H9 (cell line): ENCODE measurements at regions not wholly inside any gene's neighbourhood (a gene's known extent, or its start where the extent isn't known, plus 50 kb on each side); places are given as distances from the start of the nearest gene placed in this dataset.

Experiments used
- DNase-seq: peaks from one replicate; pipeline ENCODE4 v3.0.0-alpha.2; 2017
- H2AFZ ChIP-seq: one replicate; pipeline ENCODE4 v1.6.1; 2013; ENCODE audit warnings: mild to moderate bottlenecking, low read length, control low read depth, moderate library complexity
- H2AK5ac ChIP-seq: 2 replicates; pipeline ENCODE4 v1.6.1; 2013; ENCODE audit warnings: low read length, control low read depth, mixed read lengths; ENCODE audit not compliant: insufficient read length
- H2BK120ac ChIP-seq: one replicate; pipeline ENCODE4 v1.6.1; 2013; ENCODE audit warnings: low read depth, mild to moderate bottlenecking, low read length, control low read depth, inconsistent platforms; ENCODE audit not compliant: poor library complexity, severe bottlenecking
- H2BK12ac ChIP-seq: 2 replicates; pipeline ENCODE4 v1.6.1; 2013; ENCODE audit warnings: low read length, control low read depth, mixed read lengths, low read depth; ENCODE audit not compliant: insufficient read length
- H2BK15ac ChIP-seq: 2 replicates; pipeline ENCODE4 v1.6.1; 2013; ENCODE audit warnings: low read depth, low read length, control low read depth
- H2BK20ac ChIP-seq: one replicate; pipeline ENCODE4 v1.6.1; 2013; ENCODE audit warnings: low read depth, mild to moderate bottlenecking, low read length, control low read depth, inconsistent platforms; ENCODE audit not compliant: poor library complexity, severe bottlenecking
- H2BK5ac ChIP-seq: 2 replicates; pipeline ENCODE4 v1.6.1; 2013; ENCODE audit warnings: low read length, control low read depth, mixed read lengths; ENCODE audit not compliant: insufficient read length
- H3K14ac ChIP-seq: 2 replicates; pipeline ENCODE4 v1.6.1; 2013; ENCODE audit warnings: low read length, control low read depth; ENCODE audit not compliant: insufficient read depth
- H3K18ac ChIP-seq: 2 replicates; pipeline ENCODE4 v1.6.1; 2013; ENCODE audit warnings: low read depth, mild to moderate bottlenecking, mixed read lengths, low read length, control low read depth; ENCODE audit not compliant: insufficient read length
- H3K23ac ChIP-seq: 2 replicates; pipeline ENCODE4 v1.6.1; 2013; ENCODE audit warnings: low read length, control low read depth, mixed read lengths, low read depth; ENCODE audit not compliant: insufficient read length
- H3K23me2 ChIP-seq: 2 replicates; pipeline ENCODE4 v1.6.1; 2013; ENCODE audit warnings: low read depth, mild to moderate bottlenecking, mixed read lengths, low read length, control low read depth; ENCODE audit not compliant: insufficient read length, poor library complexity, severe bottlenecking
- H3K27ac ChIP-seq: 2 replicates; pipeline ENCODE4 v1.5.1; 2013; ENCODE audit warnings: low read length, control low read depth, mixed read lengths, low read depth; ENCODE audit not compliant: insufficient read length
- H3K27me3 ChIP-seq: 2 replicates; pipeline ENCODE4 v1.6.1; 2013; ENCODE audit warnings: low read length, control low read depth, inconsistent platforms; ENCODE audit not compliant: insufficient read depth
- H3K4ac ChIP-seq: 2 replicates; pipeline ENCODE4 v1.6.1; 2013; ENCODE audit warnings: low read depth, mild to moderate bottlenecking, control low read depth, inconsistent platforms, low read length, moderate library complexity
- H3K4me1 ChIP-seq: 2 replicates; pipeline ENCODE4 v1.6.1; 2013; ENCODE audit warnings: low read length, control low read depth, inconsistent platforms; ENCODE audit not compliant: insufficient read depth
- H3K4me2 ChIP-seq: 2 replicates; pipeline ENCODE4 v1.6.1; 2013; ENCODE audit warnings: low read length, control low read depth, mixed read lengths; ENCODE audit not compliant: insufficient read length, insufficient read depth
- H3K56ac ChIP-seq: 2 replicates; pipeline ENCODE4 v1.6.1; 2013; ENCODE audit warnings: low read depth, mild to moderate bottlenecking, mixed read lengths, low read length, control low read depth; ENCODE audit not compliant: insufficient read length
- H3K79me1 ChIP-seq: 2 replicates; pipeline ENCODE4 v1.6.1; 2013; ENCODE audit warnings: low read depth, mild to moderate bottlenecking, moderate library complexity, low read length, control low read depth, inconsistent platforms; ENCODE audit not compliant: insufficient read depth, poor library complexity, severe bottlenecking
- H3K79me2 ChIP-seq: 2 replicates; pipeline ENCODE4 v1.6.1; 2013; ENCODE audit warnings: low read length, control low read depth, inconsistent platforms; ENCODE audit not compliant: insufficient read depth
- H3K9ac ChIP-seq: 2 replicates; pipeline ENCODE4 v1.6.1; 2013; ENCODE audit warnings: low read length, control low read depth, mixed read lengths; ENCODE audit not compliant: insufficient read length; ENCODE audit errors: extremely low read depth
- H3K9me3 ChIP-seq: one replicate; pipeline ENCODE4 v1.6.1; 2013; ENCODE audit warnings: low read depth, low read length, inconsistent platforms; ENCODE audit not compliant: control insufficient read depth
- H3T11ph ChIP-seq: one replicate; pipeline ENCODE4 v1.6.1; 2013; ENCODE audit warnings: mild to moderate bottlenecking, low read length, control low read depth, inconsistent platforms
- H4K20me1 ChIP-seq: one replicate; pipeline ENCODE4 v1.6.1; 2013; ENCODE audit not compliant: control insufficient read depth, insufficient read length, insufficient read depth
- H4K5ac ChIP-seq: 2 replicates; pipeline ENCODE4 v1.6.1; 2013; ENCODE audit warnings: low read depth, mild to moderate bottlenecking, mixed read lengths, low read length, control low read depth; ENCODE audit not compliant: insufficient read length
- H4K8ac ChIP-seq: replicated peaks from 2 replicates; pipeline ENCODE4 v1.6.1; 2013; ENCODE audit warnings: low read length, control low read depth, mixed read lengths, low read depth; ENCODE audit not compliant: insufficient read length
- H4K91ac ChIP-seq: 2 replicates; pipeline ENCODE4 v1.6.1; 2013; ENCODE audit warnings: low read depth, mild to moderate bottlenecking, moderate library complexity, mixed read lengths, low read length, control low read depth; ENCODE audit not compliant: insufficient read length
- H3K27ac Mint-ChIP-seq, 3 experiments: 2 replicates in 2 of 3; 3 replicates in 1 of 3; pipeline ENCODE4 v1.8.0; 2020 to 2021; ENCODE audit warnings: mixed read lengths in 3 of 3, mild to moderate bottlenecking in 1 of 3, moderate library complexity in 1 of 3
- H3K27me3 Mint-ChIP-seq: 2 replicates; pipeline ENCODE4 v1.8.0; 2021; ENCODE audit warnings: low read depth, mild to moderate bottlenecking, moderate library complexity, mixed read lengths
- H3K36me3 Mint-ChIP-seq, 3 experiments: 2 replicates in 2 of 3; 3 replicates in 1 of 3; pipeline ENCODE4 v1.8.0; 2020 to 2021; ENCODE audit warnings: low read depth in 3 of 3, mixed read lengths in 3 of 3; ENCODE audit not compliant: insufficient read depth in 1 of 3
- H3K4me1 Mint-ChIP-seq, 2 experiments: 2 replicates each; pipeline ENCODE4 v1.8.0; 2020; ENCODE audit warnings: mixed read lengths in 2 of 2
- H3K4me3 Mint-ChIP-seq, 2 experiments: 2 replicates in 1 of 2; 3 replicates in 1 of 2; pipeline ENCODE4 v1.8.0; 2020 to 2021; ENCODE audit warnings: mild to moderate bottlenecking in 2 of 2, mixed read lengths in 2 of 2, moderate library complexity in 1 of 2
- H3K9me3 Mint-ChIP-seq, 2 experiments: 2 replicates in 1 of 2; 3 replicates in 1 of 2; pipeline ENCODE4 v1.8.0; 2020; ENCODE audit warnings: mild to moderate bottlenecking in 2 of 2, mixed read lengths in 2 of 2, moderate library complexity in 1 of 2
- CTCF ChIP-seq: fragments of 200-600 bp; sonication (generic); conservative IDR thresholded peaks from 3 replicates; pipeline ENCODE4 v1.8.0; 2021; ENCODE audit warnings: antibody characterized with exemption, mild to moderate bottlenecking
- WGBS: extraction: QIAGEN DNeasy Blood & Tissue Kit; methylation state at CpG from one replicate; pipeline ENCODE4 v1.1.7; 2013; ENCODE audit warnings: missing lambda C conversion rate, low lambda C conversion rate, mixed read lengths; ENCODE audit not compliant: insufficient read length; ENCODE audit errors: extremely low coverage; 5-methylcytosine and 5-hydroxymethylcytosine counted together

- H3K9ac ChIP-seq = no peak overlapping the region
- no peak overlapping the region for H2BK20ac ChIP-seq
- H2BK5ac ChIP-seq = no peak overlapping the region
- H3K56ac ChIP-seq = no peak overlapping the region
- no peak for DNase-seq
- no peak overlapping the region for H4K91ac ChIP-seq
- H3K9me3 ChIP-seq = no peaks in the 10 kb centered on the region
- no peaks in the 10 kb centered on the region for H4K20me1 ChIP-seq
- no peak overlapping the region for H3K4me2 ChIP-seq
- no peak overlapping the region for H2BK15ac ChIP-seq
- Mint-ChIP-seq H3K9me3 (no peaks in the 10 kb centered on the region), H3K4me1 (peaks cover 39 to 47% of the 10 kb centered on the region in 2 experiments), H3K27me3 (no peaks in the 10 kb centered on the region), H3K27ac (peak overlapping the region in 1 of 3 experiments; percentile 1; a peak in 1 of 7 replicates), H3K36me3 (no peaks in the 10 kb centered on the region), H3K4me3 (no peak overlapping the region)
- no peak overlapping the region for H3K27ac ChIP-seq
- no peak for TF ChIP-seq CTCF
- no peak overlapping the region for H3K14ac ChIP-seq
- H3K23ac ChIP-seq = no peak overlapping the region
- no peaks in the 10 kb centered on the region for H3K23me2 ChIP-seq
- H3K18ac ChIP-seq = no peak overlapping the region
- no peak overlapping the region for H3K4ac ChIP-seq
- H3K4me1 ChIP-seq = peaks cover 8% of the 10 kb centered on the region; the same call in 1 of the 2 replicates
- H2AFZ ChIP-seq = no peak overlapping the region
- no CpG with 5 or more reads among the region's 7 CpGs for WGBS
- H2BK120ac ChIP-seq = no peak overlapping the region
- no peak overlapping the region for H2AK5ac ChIP-seq
- no peak overlapping the region for H4K8ac ChIP-seq
- H2BK12ac ChIP-seq = no peak overlapping the region
- H4K5ac ChIP-seq = no peak overlapping the region
- no peaks in the 10 kb centered on the region for H3K27me3 ChIP-seq
- H3K79me2 ChIP-seq = no peaks in the 10 kb centered on the region
- no peaks in the 10 kb centered on the region for H3K79me1 ChIP-seq
- no peak overlapping the region for H3T11ph ChIP-seq
These were observed 81.3 kb downstream of the SOX2 start for GRCh38 chr3:181793006-181793405.
